ENCODE measurements at regions not wholly inside any gene's neighbourhood (a gene's known extent, or its start where the extent isn't known, plus 50 kb on each side); places are given as distances from the start of the nearest gene placed in this dataset.

DNA sequence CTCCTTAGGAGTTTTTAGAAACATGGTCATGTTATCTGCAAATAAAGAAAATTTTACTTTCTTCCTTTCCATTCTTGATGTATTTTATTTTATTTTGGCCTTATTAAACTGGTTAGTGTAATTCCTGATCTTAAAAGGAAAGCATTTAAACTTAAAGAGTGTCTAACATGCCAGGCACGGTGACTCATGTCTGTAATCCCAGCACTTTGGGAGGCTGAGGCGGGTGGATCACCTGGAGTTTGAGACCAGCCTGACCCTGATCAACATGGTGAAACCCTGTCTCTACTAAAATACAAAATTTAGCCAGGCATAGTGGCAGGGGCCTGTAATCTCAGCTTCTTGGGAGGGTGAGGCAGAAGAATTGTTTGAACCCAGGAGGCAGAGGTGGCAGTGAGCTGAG lies 281.3 kb downstream of the PTTG2 start (continued):
- TF ChIP-seq ZNF770 (CRISPR knock-in tag; IDR thresholded peaks at IDR 0.05) (no peak), ATF7-NPFF (CRISPR knock-in tag; IDR thresholded peaks at IDR 0.05; ENCODE audit: low read depth) (no peak), RAD51 (IDR thresholded peaks at IDR 0.05; ENCODE audit: borderline replicate concordance) (no peak), HMG20A (CRISPR knock-in tag; IDR thresholded peaks at IDR 0.05; ENCODE audit: borderline replicate concordance) (no peak), ZNF7 (CRISPR knock-in tag; IDR thresholded peaks at IDR 0.05) (no peak), ZNF790 (CRISPR knock-in tag; IDR thresholded peaks at IDR 0.05; ENCODE audit: borderline replicate concordance) (no peak), SAP130 (CRISPR knock-in tag; IDR thresholded peaks at IDR 0.05; ENCODE audit: low read depth) (no peak), ZNF44 (CRISPR knock-in tag; IDR thresholded peaks at IDR 0.05) (no peak), CREM (IDR thresholded peaks at IDR 0.05) (no peak), CREM (CRISPR knock-in tag; IDR thresholded peaks at IDR 0.05) (no peak), FLYWCH1 (CRISPR knock-in tag; IDR thresholded peaks at IDR 0.05) (no peak)

GRCh38 chr4:38242101-38242500 lies 281.9 kb downstream of the PTTG2 start:
- Histone ChIP-seq H3K36me3 (replicated peaks in 1 of 2; ENCODE audit: control insufficient read depth in 1 of 2, insufficient read depth in 2 of 2, low read length in 2 of 2) (no peaks in the 10 kb centered on the region), H3K9ac (ENCODE audit: insufficient read depth, low read depth, low read length) (no peak overlapping the region), H2AFZ (ENCODE audit: low read length) (no peak overlapping the region), H3K27me3 (ENCODE audit: control insufficient read depth in 1 of 2, insufficient read depth in 2 of 2, low read length in 2 of 2) (no peaks in the 10 kb centered on the region), H3K27ac (ENCODE audit: extremely low read length, insufficient read depth, low read length) (no peak overlapping the region), H3K4me3 (replicated peaks in 1 of 3; ENCODE audit: insufficient read depth in 1 of 3, low read depth in 2 of 3, low read length in 3 of 3) (no peak overlapping the region), H3K9me3 (ENCODE audit: low read length) (no peaks in the 10 kb centered on the region), H4K20me1 (ENCODE audit: insufficient read depth, low read length) (no peaks in the 10 kb centered on the region), H3K4me2 (ENCODE audit: low read depth, low read length) (no peak overlapping the region), H3K4me1 (ENCODE audit: insufficient read depth, low read length) (peaks cover 26% of the 10 kb centered on the region), H3K79me2 (ENCODE audit: insufficient read depth, low read length) (no peaks in the 10 kb centered on the region)
- no peak for TF ChIP-seq SSRP1 (CRISPR knock-in tag; IDR thresholded peaks at IDR 0.05)
- no peak for TF ChIP-seq SIN3B (IDR thresholded peaks at IDR 0.05; ENCODE audit: low read length)
- no peak for TF ChIP-seq EHMT2 (IDR thresholded peaks at IDR 0.05; ENCODE audit: borderline replicate concordance, low read depth, low read length)
- intact Hi-C loops (cut with micrococcal nuclease; ENCODE audit: unreplicated experiment) = no loop called here
- ChIA-PET CTCF (ENCODE audit: low intra/inter-chr PET ratio, low total read pairs) (no interaction called here), POLR2A (no interaction called here)
- WGBS (ENCODE audit: low lambda C conversion rate) = 60% methylated on average over 4 of the region's 4 CpGs
- no TSS peak for BruUV-seq (replicated peaks)
- no peak for FAIRE-seq
- in situ Hi-C loops (cut with HindIII; ENCODE audit: extremely low pct_ligation_motif_present, low pct_unique_long_range_greater_than_20kb) = no loop called here
- no peak for DNase-seq (ENCODE audit: low spot score)
- ATAC-seq = no peak
